LNCAP (cell line): ENCODE measurements at regions not wholly inside any gene's neighbourhood (a gene's known extent, or its start where the extent isn't known, plus 50 kb on each side); places are given as distances from the start of the nearest gene placed in this dataset.
A peak's percentile ranks its signal among the peaks of the same experiment; 100 is the strongest.

Experiments
- CTCF ChIP-seq: fragments of 450-650 bp; IDR thresholded peaks from 2 replicates; pipeline ENCODE4 v1.5.1; 2017; ENCODE audit warnings: mild to moderate bottlenecking

DNA sequence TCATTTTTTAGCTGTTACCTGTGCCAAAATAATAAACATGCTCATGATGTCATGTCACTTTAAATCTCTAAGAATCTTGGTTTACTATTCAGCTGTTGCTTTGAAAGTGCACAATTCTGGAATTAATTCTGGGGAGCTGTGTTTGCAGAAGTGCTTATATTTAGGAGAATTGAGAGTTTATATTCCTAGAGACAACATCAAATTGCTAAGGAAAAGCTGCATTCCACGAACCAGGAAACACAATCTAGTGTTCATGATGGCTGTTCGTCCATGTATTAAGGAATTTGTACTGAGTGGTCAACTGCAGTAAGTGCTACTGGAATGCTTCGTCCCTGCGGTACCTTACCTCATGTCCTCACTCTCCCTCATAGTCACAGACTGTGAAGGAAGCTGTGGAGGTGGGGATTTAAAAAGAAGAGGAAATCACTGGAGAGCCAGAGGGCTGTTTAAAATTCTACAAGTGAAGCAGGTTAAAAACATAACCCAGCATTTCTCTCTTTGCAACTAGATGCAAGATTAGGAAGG lies 161.0 kb downstream of the TRMT11 start:
- no peak for TF ChIP-seq CTCF

GRCh38 chr6:126148853-126149252 lies 162.5 kb downstream of the TRMT11 start:
- no peak for TF ChIP-seq CTCF

GRCh38 chr6:126152372-126152745 lies 166.0 kb downstream of the TRMT11 start:
- no peak for TF ChIP-seq CTCF

- no peak for TF ChIP-seq CTCF
Observed at GRCh38 chr6:126153661-126154060, 167.3 kb downstream of the TRMT11 start.

DNA sequence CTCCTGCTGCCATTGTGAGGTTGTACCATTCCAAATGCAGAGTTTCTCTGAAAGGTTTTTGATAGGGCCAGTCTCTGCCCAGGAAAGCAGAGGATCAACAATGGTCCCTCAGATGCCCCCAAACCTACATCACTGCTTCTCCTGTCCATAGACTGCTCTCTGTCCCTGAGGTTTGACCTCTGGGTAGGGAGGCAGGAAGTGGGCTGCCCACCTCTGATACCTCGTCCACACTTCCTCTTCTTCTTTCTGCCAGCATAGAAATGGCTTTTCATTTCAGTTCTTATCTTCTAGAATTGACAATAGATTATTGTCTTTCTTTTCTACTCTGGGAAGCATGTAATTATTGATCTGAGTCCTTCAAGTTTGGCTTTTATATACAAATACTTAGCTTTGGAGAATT lies 170.6 kb downstream of the TRMT11 start:
- TF ChIP-seq CTCF: no peak

GRCh38 chr6:126167726-126168125 lies 172.2 kb upstream of the CENPW start:
- no peak for TF ChIP-seq CTCF

DNA sequence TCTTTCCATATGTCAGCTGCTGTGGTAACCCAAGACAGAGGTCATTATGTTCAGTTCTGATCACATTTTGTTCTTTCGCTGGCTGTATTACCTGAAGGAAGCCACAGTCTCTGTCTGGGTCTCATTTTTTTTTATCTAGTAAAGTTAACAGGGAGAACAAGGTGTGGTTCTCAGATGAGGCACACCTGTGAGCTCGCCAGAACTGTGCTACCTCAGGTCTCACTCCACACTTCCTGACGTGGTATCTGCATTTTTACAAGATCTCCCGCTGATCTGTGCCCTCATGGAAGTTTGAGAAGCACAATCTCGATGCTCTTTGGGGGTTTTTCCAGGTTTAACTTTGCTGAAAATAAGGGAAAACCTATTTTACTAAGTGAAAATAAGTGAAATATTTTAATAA lies 169.5 kb upstream of the CENPW start:
- TF ChIP-seq CTCF: no peak

- peak; percentile 73 for TF ChIP-seq CTCF
Observed at GRCh38 chr6:126170978-126171382, 168.9 kb upstream of the CENPW start.
